GM18507 (cell line): ENCODE measurements at regions not wholly inside any gene's neighbourhood (a gene's known extent, or its start where the extent isn't known, plus 50 kb on each side); places are given as distances from the start of the nearest gene placed in this dataset.
"Not testable (repeated sequence)": the region's sequence is repeated elsewhere in the genome, so short reads cannot be mapped to it uniquely, and the experiment has no call there.

Experiments used
- DNase-seq: peaks from one replicate; pipeline ENCODE4 v3.0.0; 2011; ENCODE audit warnings: low read depth; ENCODE audit not compliant: insufficient read length; ENCODE audit errors: extremely low spot score
- FAIRE-seq: peaks from 2 replicates; lab custom pipeline; 2011; peaks lifted over from hg19 to GRCh38; lab: Jason Lieb, UNC

- not testable (repeated sequence) for FAIRE-seq, DNase-seq
These were observed 69.0 kb upstream of the KLHL4 start for GRCh38 chrX:87448613-87449012.

GRCh38 chrX:87465757-87466156 lies 51.8 kb upstream of the KLHL4 start:
- not testable (repeated sequence) for FAIRE-seq, DNase-seq
